ENCODE measurements at regions not wholly inside any gene's neighbourhood (a gene's known extent, or its start where the extent isn't known, plus 50 kb on each side); places are given as distances from the start of the nearest gene placed in this dataset.

DNA sequence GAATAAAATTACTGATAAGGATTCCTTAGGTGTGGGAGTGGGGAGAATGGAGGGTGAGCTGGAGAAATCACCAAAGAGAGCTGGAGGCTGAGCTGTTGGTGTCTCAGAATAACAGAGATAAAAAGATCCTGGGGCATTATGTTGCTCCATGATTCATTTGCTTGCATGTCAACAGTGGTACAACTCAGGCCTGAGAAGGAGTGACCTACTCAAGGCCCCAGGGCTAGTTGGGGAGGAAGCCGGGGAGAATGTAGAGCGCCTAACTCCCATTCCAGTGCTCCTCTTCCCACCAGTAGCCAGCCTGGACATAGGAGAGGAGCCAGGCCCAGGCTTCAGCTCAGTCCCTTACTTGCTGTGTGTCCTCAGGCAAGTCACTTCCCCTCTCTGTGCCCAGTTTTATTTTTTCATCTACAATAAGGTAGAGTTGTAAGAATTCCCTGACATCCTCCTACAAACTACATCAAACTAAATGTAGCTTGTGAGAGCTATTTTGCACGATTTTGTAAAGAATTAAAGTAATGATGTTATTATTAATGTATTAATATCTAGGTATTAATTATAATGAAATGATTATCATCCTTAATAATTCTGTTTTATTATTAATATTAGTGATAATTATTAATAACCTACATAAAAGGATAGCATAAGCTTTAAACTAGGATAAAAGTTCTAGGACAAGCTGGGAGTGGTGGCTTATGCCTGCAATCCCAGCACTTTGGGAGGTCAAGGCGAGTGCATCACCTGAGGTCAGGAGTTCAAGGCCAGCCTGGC is 250.9 kb upstream of the SULF2 start:
- TF ChIP-seq, protein P1, sequence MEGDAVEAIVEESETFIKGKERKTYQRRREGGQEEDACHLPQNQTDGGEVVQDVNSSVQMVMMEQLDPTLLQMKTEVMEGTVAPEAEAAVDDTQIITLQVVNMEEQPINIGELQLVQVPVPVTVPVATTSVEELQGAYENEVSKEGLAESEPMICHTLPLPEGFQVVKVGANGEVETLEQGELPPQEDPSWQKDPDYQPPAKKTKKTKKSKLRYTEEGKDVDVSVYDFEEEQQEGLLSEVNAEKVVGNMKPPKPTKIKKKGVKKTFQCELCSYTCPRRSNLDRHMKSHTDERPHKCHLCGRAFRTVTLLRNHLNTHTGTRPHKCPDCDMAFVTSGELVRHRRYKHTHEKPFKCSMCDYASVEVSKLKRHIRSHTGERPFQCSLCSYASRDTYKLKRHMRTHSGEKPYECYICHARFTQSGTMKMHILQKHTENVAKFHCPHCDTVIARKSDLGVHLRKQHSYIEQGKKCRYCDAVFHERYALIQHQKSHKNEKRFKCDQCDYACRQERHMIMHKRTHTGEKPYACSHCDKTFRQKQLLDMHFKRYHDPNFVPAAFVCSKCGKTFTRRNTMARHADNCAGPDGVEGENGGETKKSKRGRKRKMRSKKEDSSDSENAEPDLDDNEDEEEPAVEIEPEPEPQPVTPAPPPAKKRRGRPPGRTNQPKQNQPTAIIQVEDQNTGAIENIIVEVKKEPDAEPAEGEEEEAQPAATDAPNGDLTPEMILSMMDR (IDR thresholded peaks at IDR 0.05; ENCODE audit: low read depth, low read length) = no peak
- TF ChIP-seq MYC (IDR thresholded peaks at IDR 0.05; ENCODE audit: low read depth, low read length) (no peak), POLR2A (IDR thresholded peaks at IDR 0.05; ENCODE audit: extremely low read depth, insufficient read length) (no peak), MAX (IDR thresholded peaks at IDR 0.05; ENCODE audit: low read depth, low read length) (no peak)
